NCI-H524 treated with DMSO at 0.1 percent for 48 hours (cell line): ENCODE measurements at regions not wholly inside any gene's neighbourhood (a gene's known extent, or its start where the extent isn't known, plus 50 kb on each side); places are given as distances from the start of the nearest gene placed in this dataset.

ENCODE experiments used
- DNase-seq: peaks from one replicate; lab custom pipeline; 2025; lab: John Stamatoyannopoulos, UW

DNA sequence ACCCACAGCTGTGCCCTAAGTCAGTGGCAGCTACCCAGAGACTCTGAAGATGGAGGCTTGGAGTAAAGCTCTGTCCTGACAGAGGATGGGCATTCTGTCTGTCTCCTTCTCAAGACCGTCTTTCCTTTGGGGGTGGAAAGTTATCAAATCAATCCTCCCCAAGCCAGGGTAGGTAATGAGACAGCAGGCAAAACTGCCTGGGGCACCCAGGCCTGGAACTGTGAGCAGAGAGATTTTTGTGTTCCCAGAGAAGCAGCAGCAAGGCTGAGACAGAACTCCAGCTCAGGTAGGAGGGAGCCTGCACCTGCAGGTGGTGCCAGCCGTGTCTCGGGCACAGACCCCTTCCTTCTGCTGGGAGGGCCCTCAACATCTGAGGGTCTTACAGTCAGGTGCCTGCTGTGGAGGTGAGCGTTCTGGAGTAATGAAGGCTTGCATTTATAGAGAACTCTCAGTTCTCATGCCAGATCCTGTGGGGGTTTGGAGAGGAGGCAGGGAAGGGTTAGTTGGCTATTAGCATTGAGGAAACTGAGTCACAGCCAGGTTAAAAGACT is 95.6 kb downstream of the RIPK4 start:
- DNase-seq, result no peak

DNA sequence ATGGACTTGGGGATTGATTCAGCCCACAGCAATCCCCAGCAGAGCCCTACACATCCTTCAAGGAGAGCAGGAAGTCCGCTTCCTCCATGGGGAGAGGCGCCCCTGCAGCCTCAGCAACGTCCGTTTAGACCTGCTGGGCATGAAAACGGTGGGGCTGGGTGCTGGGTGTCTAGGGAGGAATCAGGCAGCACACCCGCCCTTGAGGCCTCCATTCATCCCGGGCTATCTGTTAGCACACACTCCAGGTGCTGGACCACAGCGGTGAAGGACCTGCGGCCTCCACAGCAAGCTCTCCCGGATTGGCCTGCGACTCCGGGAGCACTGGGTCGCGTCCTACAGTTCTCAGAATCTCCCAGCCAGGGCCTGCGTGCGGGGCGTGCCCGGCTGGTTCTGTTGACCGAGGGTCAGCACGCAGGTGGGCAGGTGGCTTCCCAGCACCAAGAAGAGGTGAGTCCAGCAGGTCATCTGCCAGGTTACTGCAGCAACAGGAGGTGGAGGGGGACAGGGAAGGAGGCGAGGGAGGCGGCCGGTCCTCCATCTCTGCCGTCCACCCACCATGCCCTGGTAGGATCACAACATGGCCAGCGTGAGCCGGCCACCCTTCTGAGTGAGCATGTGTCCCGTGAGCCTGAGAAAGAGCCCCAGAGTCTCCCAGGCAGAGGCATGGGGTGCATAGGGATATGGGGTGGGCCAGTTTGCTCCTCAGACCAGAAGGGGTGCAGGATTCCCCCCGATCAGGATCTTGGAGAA is 96.6 kb downstream of the RIPK4 start:
- DNase-seq, result no peak

DNA sequence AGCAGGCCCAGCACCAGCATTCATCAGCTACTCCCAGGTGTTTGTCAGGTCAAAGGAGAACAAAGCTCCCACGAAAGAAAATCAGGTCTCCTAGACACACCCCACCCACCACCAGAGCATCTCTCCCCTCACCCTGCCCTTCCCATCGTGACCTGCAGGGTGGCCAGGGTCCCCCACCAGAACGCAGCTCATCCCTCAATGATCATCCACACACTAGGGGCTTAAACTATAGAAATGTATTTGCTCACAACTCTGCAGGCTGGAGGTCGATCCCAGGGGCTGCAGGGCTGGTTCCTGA is 97.4 kb downstream of the RIPK4 start:
- DNase-seq, result no peak

DNA sequence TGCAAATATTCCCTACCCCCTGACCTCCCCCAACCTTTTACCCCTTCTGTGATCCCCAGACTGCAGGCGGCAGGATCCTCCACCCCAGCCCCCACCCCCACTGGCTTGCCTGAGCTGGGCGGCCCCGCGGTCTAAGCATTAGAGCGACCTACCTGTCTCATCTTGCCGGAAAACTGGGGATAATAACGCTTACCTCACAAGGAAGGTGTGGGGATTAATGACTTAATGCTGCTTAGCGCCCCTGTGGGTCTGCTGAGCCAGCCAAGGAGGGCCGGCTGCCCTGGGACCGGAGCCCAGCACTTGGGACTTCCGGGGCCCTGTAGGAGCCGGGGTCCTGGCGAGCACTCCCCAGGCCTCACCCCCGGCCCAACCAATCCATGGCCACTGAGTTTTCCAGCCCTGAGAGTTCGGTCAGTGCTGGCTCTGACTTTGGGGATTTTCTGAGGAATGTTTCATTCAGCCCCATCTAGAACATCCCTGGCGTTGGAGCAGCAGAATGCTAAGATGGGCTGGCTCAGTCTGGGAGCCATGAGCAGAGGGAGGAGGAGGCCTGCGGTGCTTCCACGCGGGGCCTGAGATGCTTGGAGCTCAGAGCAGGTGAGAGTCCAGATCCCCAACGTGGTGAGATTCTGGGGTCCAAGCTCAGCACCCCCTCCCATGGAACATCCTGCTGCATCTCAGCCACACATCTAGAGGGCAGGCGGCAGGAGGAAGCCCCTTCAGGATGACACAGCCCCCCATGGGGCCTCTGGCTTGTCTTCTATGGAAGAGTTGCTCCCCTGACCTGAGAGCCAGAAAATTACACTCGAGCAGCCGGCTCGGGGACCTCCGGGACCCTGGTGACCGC is 97.9 kb downstream of the RIPK4 start:
- DNase-seq, result no peak

DNA sequence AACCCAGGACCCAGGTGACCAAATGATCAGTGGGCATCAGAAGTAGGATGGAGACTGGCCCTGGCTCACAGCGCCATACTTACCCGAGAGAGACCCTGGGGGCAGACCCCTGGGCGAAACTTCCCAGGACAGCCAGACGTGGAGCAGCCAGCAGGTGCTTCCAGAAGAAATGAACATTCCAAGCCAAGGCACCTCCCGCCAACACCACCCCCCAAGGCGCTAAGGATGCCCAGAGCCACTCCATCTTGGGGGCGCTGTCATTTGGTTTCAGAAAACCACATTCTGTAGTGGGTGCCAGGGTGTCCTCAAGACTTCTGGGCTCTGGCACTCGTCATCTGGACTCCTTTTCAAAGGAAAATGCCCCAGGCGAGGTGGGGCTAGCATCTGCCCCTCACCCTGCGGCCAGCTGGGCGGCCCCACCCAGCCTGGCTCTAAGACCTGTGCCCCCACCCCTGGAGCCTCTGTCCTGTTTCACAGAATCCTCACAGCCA is 98.8 kb downstream of the RIPK4 start:
- no peak for DNase-seq

DNA sequence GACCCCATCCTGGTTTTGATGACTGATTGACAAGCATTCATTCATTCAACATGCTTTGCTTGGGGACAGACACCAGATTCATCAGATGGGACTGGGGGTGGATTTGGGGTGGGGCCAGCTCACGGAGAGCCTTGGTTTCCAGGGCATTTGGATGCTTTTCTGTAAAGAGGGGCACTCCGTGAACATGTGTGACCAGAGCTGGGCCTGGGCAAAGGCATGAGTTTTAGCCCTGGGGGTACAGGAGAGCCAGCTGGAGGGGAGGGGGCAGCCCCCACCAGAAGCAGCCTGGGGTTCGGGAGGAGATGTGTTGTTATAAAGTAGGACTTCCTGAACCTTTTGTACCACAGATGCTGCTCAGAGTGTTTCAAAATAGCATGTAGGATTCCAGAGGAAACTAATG is 99.7 kb downstream of the RIPK4 start:
- no peak for DNase-seq

DNA sequence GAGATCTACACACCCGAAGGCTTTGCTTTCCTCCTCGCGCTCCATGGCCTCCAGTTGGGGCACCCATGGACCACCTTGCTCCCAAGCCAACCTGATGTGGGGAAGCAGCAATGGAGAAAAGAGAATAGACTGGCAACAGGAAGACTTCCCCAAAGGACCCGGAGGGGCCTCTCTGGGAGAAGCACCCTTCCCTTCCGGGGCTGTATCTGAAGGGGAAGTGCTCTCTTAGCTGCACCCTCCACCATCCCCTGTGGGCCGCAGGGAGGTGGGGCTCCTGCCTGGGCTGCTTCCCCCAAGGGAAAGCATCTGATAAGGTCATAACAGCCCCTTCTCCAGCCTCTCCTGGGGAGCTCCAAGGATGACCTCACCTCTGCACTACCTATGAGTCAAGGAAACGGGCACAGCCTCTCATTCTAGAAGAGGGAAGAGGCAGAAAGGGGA is 100.2 kb downstream of the RIPK4 start:
- no peak for DNase-seq

DNA sequence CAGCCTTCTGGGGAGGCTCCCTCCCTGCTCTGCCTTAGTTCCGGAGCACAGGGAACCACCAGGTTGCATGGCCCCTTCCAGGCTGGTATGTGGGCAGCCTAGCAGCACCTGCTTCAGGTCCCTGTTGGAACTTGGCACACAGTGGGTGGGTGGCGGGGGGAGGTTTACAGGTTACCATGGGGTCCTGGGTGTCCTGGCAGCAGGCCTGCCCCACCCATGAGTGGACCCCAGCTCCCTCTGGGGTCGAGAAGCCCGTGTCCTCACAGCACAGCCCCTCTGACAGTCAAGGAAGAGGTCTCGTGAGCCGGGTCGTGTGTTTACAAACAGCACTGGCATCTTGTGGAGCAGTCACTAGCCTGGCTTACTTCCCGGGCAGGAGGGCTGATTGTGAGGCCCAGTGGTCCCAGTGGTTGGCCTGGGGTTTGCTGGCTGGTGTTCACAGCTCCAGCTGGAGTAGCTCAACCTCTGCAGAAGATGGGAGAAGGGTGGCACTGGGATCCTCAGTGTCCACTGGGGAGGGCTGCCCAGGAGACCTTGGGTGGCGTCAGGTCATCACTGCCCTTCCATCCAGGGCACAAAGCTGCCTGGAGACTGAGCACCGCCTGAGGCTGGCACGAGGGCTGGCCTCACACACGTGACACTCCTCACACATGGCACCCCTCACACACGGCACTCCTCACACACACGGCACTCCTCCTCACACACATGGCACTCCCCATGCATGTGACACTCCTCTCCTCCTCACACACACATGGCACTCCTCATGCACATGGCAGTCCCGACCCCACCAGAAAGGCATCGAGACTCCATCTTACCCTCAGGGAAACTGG is 100.9 kb downstream of the RIPK4 start:
- no peak for DNase-seq

DNA sequence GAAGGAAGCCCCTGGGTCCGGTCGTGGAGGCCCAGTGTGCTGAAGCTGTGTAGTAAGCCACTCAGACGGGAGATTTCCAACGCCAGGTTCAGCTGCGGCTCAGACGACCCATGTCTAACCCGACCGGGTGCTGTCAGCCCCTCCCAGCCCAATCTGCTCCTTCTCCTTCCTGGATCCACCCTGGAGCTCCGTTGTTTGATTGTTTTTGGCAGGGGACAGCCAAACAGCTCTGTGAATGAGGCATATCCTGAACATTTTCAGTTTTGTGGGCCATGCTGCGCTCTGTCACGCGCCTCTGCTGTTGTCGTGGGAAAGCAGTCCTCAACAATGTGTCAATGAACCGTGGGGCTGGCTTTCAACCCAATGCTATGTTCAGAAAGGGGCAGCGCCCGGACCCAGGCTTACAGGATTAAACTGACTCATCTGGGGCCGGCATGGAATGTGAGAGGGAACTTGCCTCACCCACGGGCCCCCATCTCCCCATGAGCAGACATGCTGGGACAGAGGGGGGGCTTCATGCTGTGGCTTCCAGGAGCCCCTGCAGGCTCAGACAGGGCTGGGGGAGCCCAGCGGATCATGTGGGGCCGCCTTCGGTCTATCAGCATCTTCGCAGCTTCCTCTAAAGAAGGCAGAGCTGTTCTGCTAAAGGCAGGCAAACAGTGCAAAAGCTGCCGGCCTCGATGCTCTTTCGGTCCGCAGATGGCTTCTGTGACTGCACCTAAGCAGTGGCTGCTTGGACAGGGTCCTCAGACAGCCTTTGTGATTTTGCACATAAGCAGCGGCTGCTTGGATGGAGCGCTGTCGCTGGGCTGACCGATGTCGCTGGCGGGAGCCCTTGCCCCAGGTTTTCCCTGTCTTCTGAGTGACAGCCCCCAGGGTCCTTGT is 101.7 kb downstream of the RIPK4 start:
- no peak for DNase-seq

DNA sequence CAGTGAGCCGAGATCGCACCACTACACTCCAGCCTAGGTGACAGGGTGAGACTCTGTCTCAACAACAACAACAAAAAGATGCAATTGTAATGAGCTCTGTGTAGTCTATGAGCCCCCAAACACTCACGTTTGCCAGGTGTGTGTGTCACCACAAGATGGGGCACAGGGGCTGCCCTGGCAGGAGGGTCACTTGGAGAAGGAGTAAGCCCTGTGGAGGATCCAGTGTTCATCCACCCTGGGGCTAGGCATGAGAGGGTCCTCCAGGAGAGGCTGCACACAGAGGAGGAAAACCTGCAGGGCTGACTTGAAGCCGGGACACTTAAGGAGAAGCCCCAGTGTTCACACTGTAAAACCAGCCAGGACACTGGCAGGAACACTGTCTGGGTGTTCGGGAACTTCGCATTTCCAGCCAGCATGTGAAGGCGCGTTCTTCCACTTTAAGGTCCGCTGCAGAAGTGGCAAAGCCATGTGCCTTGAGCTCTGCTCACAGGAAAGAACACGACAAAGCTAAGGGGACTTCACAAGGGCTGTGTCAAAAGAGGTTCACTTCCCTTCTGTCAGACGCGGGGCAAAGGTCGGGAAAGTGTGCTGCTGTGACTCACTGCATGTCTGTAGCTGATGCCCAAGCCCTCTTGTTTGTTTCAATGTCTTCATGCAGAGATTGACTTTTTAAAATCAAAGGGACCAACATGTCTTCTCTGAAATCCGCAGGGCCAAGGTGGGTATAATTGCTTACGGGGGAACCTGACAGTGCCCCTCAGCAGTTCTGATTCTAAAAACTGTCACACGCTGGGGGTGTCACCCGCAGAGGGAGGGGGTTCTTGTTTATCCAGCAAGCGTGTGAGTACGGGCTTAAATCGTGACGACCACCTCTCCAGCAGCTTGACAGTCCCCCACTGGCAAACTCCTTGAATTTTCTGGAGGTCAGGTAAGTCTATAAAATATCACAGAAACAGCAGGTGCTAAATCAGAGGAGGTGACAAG is 102.8 kb downstream of the RIPK4 start:
- no peak for DNase-seq

DNA sequence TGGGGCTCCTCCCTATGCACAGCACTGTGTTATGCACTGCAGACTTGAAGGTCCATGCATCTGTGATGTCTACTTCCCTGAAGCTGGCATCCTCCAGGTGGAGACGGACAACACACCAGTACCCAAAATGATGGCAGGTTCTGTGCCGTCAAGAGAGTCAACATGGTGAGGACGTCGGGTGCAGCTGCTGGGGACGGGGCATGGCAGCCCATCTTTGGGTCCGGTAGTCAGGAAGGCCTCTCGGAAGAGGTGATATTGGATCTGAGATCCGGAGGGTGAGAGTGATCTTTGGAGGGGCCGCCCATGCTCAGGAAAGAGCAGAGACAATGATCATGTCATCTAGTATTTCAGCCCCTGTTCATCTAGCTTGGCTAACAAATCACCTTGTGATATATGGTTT is 104.1 kb downstream of the RIPK4 start:
- no peak for DNase-seq

DNA sequence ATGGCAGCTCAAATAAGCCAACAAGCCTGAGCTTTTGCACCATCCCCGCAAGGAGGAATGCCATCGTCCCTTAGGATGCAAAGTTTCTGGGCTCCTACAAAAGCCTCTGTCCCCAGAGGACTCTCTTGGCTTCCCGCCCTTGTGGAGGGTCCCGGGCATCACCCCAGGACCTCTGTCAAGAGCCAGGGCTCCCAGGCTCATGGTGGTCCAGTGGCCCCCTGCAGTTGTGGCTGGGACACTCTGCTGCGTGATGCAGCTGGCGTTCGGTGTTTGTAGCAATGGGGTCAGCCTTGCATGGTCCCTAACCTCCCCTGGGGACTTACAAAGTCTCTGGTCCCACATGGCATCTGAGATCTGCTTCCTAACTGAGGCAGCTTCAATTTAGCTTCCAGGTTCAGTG is 104.7 kb downstream of the RIPK4 start:
- DNase-seq, result no peak

DNA sequence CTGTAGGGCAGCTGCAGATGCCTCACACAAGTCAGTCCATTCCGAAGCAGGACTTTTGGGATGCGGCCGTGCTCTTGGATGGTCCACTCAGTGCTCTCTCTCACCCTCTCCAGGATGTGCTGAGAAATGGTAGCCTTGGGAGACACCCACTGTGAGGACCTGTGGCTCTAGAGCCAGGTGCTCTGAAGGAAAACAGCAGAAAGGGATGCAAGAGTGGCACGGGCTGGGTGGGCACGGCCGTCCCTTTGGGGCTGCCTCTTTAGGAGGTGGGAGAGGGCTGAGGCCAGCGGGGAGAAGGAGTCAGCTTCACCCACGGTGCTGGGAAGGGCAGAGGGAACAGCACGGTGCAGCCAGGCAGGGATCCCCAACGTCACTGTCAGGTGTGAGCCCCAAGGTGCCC is 106.1 kb downstream of the RIPK4 start:
- no peak for DNase-seq

DNA sequence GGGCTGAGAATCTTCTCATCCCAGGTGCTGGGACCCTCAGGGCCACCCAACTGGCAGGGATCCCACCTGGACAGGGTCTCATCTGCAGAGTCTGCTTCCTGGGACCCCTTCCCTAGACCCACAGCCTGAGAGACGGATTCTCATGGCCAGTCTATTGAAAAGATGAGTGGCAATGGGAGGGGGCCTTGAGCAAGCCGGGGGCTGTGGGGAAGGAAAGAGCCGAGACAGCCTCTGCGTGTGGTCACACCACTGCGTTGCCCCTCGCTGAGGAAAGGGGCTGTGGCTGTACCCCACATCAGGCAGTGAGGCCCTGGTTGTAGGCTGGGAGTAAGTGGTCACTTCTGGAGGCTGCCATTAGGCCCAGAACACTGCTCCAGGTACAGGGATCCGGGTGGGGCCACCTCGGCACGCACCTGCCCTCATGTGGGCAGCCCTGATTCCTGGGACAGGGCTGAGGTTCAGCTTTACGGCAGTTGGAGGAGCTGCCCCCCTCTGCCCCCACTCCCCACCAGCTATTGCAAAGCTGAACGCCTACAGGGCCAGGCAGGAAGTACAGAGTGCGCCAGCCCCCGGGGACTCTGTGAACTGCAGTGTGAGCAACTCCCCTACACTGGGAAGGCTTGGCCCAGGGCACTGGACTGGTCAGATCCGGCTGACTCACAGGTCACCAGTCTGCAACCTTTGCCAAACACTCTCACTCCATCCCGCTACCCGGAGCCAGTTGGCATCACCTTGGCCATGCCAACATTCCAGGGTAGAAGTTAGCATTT is 106.9 kb downstream of the RIPK4 start:
- no peak for DNase-seq

DNA sequence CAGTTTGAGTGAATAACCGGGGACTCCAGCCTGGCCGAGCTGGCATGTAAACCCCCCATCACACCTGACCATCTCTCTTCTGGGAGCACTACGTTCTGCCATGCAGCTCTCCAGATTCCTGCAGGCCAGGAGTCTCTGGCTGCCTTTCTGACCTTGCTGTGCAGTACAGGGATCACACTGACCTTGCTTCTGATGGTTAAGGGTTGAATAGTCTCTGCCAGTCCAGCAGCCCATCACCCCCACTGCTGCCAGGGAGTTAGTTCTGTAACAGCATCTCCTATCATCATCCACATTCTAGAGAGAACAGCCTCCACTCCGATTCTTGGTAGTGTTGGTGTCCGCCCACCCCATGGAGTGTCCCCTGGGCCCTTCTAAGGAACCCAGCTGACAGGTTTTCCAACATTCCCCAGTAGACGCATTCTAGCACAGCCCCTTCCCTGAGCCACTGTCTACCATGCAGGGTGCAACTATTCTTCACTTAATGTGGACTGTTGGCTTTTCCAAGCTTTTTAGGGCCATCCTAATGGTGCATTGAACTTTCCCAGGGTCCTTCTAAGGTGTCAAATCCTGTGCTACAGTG is 109.8 kb downstream of the RIPK4 start:
- no peak for DNase-seq

DNA sequence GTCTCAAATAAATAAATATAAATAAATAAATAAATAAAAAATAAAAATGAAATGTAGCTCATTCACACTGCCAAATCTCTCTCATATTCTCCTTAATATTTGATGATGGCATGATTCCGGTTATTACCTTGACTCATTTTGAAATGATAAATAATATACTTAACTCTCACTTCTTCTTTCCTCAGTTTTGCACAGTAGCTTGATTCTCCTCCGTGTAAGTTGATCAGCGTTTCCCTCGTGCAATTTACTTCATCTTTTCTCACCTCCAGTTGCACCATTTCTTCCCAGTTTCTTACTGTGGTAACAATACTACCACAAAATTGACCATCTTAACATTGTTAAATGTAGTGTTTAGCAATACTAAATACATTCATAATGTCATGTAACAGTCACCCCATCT is 111.6 kb downstream of the RIPK4 start:
- no peak for DNase-seq

DNA sequence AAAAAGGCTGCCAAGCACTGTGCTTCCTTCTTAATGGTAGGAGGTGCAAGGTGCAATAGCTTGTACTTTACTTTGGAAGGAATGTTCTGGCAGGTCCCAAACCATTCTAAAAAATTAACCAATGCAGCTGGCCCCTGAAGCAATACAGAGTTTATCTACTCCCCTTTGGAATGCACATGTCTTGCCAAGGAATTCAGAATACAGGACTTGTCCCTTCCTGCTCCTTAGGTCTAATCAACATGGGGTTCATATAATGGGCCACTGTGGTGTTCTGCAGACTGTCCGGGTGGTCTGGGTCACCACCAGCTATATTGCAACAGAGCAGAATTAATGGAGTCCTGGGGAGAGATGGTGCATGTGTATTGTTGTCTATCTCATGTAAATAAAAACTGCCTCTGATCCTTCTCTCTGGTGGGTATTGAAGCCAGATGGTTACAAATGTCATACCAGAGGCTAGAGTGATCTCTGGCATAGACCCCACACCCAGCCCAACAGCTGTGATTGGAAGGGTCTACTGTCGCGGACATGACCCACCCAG is 112.8 kb downstream of the RIPK4 start:
- DNase-seq, result no peak

DNA sequence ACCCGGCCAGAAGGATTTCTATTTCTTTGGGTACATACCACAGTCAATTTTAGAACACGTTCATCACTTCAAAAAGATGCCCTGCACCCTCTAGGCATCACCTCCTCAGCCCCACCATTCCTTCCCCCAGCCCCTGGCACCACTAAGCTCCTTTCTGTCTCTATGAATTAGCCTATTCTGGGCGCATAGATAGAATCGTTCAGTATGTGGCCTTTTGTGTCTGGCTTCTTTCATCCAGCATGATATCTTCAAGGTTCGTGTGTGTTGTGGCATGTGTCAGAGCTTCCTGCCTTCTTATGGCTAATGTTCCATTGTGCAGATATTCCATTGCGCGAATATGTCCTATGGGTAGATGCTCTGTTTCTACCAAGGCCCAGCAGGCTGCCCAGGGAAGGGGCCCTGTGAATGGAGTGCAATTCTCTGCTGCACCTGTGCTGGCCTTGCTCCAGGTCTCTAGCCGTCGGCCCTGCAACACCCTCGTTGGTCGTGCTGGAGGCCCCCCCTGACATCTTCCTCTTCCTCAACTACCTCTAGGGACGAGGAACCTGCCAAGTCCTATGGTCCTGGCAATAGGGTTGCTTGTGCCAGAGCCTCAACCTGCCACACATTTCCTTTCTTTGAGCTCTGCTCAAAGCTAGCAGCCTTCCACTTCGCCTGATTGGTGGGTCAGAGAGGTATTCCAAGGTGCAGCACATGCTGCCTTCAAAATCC is 113.5 kb downstream of the RIPK4 start:
- DNase-seq, result no peak
